OCI-LY3 (cell line): ENCODE measurements at regions not wholly inside any gene's neighbourhood (a gene's known extent, or its start where the extent isn't known, plus 50 kb on each side); places are given as distances from the start of the nearest gene placed in this dataset.

Experiments
- EZH2phosphoT487 ChIP-seq: fragments of 200-600 bp; shearing (Covaris generic); IDR thresholded peaks from 2 replicates; pipeline ENCODE4 v1.6.1; 2018; ENCODE audit warnings: antibody characterized with exemption, mixed run types, low read depth
- TF ChIP-seq, protein P1 (sequence below): fragments of 200-600, 300-600 bp; sonication (generic); IDR thresholded peaks from 2 replicates; pipeline ENCODE4 v1.5.1; 2014; ENCODE audit warnings: antibody characterized with exemption, low read length, low read depth

DNA sequence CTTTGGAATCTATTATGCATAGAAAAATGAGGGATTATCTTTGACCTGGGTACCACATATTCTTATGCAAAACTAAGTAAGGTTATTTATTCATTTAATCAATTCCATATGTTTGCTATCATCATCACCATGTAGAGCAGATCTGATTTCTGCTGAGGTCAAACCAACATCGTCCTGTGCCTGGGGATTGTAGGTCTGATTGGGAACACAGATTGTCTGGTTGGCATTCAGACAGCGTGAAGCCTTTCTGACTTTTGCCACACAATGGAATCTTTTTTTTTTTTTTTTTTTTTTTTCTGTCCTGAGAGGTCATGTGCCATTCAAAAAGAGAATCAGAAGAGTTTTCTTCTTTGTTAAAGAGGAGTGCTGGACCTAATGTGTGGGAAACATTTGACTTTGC lies 142.9 kb downstream of the RAB11FIP2 start:
- TF ChIP-seq, protein P1, sequence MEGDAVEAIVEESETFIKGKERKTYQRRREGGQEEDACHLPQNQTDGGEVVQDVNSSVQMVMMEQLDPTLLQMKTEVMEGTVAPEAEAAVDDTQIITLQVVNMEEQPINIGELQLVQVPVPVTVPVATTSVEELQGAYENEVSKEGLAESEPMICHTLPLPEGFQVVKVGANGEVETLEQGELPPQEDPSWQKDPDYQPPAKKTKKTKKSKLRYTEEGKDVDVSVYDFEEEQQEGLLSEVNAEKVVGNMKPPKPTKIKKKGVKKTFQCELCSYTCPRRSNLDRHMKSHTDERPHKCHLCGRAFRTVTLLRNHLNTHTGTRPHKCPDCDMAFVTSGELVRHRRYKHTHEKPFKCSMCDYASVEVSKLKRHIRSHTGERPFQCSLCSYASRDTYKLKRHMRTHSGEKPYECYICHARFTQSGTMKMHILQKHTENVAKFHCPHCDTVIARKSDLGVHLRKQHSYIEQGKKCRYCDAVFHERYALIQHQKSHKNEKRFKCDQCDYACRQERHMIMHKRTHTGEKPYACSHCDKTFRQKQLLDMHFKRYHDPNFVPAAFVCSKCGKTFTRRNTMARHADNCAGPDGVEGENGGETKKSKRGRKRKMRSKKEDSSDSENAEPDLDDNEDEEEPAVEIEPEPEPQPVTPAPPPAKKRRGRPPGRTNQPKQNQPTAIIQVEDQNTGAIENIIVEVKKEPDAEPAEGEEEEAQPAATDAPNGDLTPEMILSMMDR, result no peak
- no peak for TF ChIP-seq EZH2phosphoT487
